Neural crest cell (in vitro differentiated cells): ENCODE measurements at regions not wholly inside any gene's neighbourhood (a gene's known extent, or its start where the extent isn't known, plus 50 kb on each side); places are given as distances from the start of the nearest gene placed in this dataset.

Source experiments
- DNase-seq: peaks from one replicate; pipeline ENCODE4 v3.0.0; 2021; ENCODE audit warnings: low read depth, mixed read lengths, low spot score
- H3K27ac Mint-ChIP-seq: one replicate; pipeline ENCODE4 v1.8.0; 2021; ENCODE audit warnings: mild to moderate bottlenecking, mixed read lengths; ENCODE audit not compliant: unreplicated experiment
- H3K27me3 Mint-ChIP-seq: 2 replicates; pipeline ENCODE4 v1.8.0; 2021; ENCODE audit warnings: low read depth, mild to moderate bottlenecking, mixed read lengths
- H3K36me3 Mint-ChIP-seq: 2 replicates; pipeline ENCODE4 v1.8.0; 2021; ENCODE audit warnings: low read depth, mild to moderate bottlenecking, mixed read lengths
- H3K4me1 Mint-ChIP-seq: 2 replicates; pipeline ENCODE4 v1.8.0; 2021; ENCODE audit warnings: mixed read lengths
- H3K4me3 Mint-ChIP-seq: one replicate; pipeline ENCODE4 v1.8.0; 2021; ENCODE audit warnings: mild to moderate bottlenecking, mixed read lengths
- H3K9me3 Mint-ChIP-seq: 2 replicates; pipeline ENCODE4 v1.8.0; 2021; ENCODE audit warnings: mixed read lengths
- CTCF ChIP-seq: fragments of 200-600 bp; sonication (generic); conservative IDR thresholded peaks from 2 replicates; pipeline ENCODE4 v1.5.0; 2021; ENCODE audit warnings: antibody characterized with exemption, mild to moderate bottlenecking

GRCh38 chr9:102841376-102841775, 153.8 kb upstream of the CYLC2 start:
- H3K27ac Mint-ChIP-seq = no peak overlapping the region

GRCh38 chr9:102840335-102840734, 154.8 kb upstream of the CYLC2 start:
- H3K27me3 Mint-ChIP-seq = no peaks in the 10 kb centered on the region
- DNase-seq = no peak
- no peak for TF ChIP-seq CTCF
- no peak overlapping the region for H3K27ac Mint-ChIP-seq
- no peaks in the 10 kb centered on the region for H3K36me3 Mint-ChIP-seq
- H3K4me3 Mint-ChIP-seq = no peak overlapping the region
- H3K9me3 Mint-ChIP-seq = no peaks in the 10 kb centered on the region
- no peaks in the 10 kb centered on the region for H3K4me1 Mint-ChIP-seq

More at GRCh38 chr9:102841376-102841775, 153.8 kb upstream of the CYLC2 start:
- H3K36me3 Mint-ChIP-seq = no peaks in the 10 kb centered on the region
- DNase-seq = no peak
- H3K4me3 Mint-ChIP-seq = no peak overlapping the region
- no peaks in the 10 kb centered on the region for H3K4me1 Mint-ChIP-seq
- no peak for TF ChIP-seq CTCF
- H3K9me3 Mint-ChIP-seq = no peaks in the 10 kb centered on the region
- no peaks in the 10 kb centered on the region for H3K27me3 Mint-ChIP-seq

GRCh38 chr9:102832814-102833213, 162.3 kb upstream of the CYLC2 start:
- no peaks in the 10 kb centered on the region for H3K4me1 Mint-ChIP-seq
- TF ChIP-seq CTCF = no peak
- no peak overlapping the region for H3K4me3 Mint-ChIP-seq
- no peaks in the 10 kb centered on the region for H3K36me3 Mint-ChIP-seq
- no peaks in the 10 kb centered on the region for H3K9me3 Mint-ChIP-seq
- no peak overlapping the region for H3K27ac Mint-ChIP-seq
- DNase-seq = no peak
- no peaks in the 10 kb centered on the region for H3K27me3 Mint-ChIP-seq

GRCh38 chr9:102796244-102796643, 198.9 kb upstream of the CYLC2 start:
- no peak for TF ChIP-seq CTCF
- no peak for DNase-seq
- Mint-ChIP-seq H3K27ac (no peak overlapping the region), H3K4me1 (no peaks in the 10 kb centered on the region), H3K36me3 (no peaks in the 10 kb centered on the region), H3K27me3 (no peaks in the 10 kb centered on the region), H3K4me3 (no peak overlapping the region), H3K9me3 (peaks cover 2% of the 10 kb centered on the region)

GRCh38 chr9:102795532-102795931, 199.6 kb upstream of the CYLC2 start:
- DNase-seq = no peak
- Mint-ChIP-seq H3K4me3 (no peak overlapping the region), H3K27ac (no peak overlapping the region), H3K9me3 (peaks cover 2% of the 10 kb centered on the region), H3K27me3 (no peaks in the 10 kb centered on the region), H3K36me3 (no peaks in the 10 kb centered on the region), H3K4me1 (no peaks in the 10 kb centered on the region)
- no peak for TF ChIP-seq CTCF

- no peaks in the 10 kb centered on the region for H3K4me1 Mint-ChIP-seq
- no peak for DNase-seq
- no peak overlapping the region for H3K27ac Mint-ChIP-seq
- H3K9me3 Mint-ChIP-seq = no peaks in the 10 kb centered on the region
- no peak for TF ChIP-seq CTCF
- H3K27me3 Mint-ChIP-seq = peaks cover 7% of the 10 kb centered on the region
- H3K36me3 Mint-ChIP-seq = no peaks in the 10 kb centered on the region
- no peak overlapping the region for H3K4me3 Mint-ChIP-seq
These were observed 215.8 kb upstream of the CYLC2 start for GRCh38 chr9:102779356-102779755.
